ENCODE measurements at regions not wholly inside any gene's neighbourhood (a gene's known extent, or its start where the extent isn't known, plus 50 kb on each side); places are given as distances from the start of the nearest gene placed in this dataset.

- TF ChIP-seq RELB (IDR thresholded peaks at IDR 0.05; ENCODE audit: low read depth): no peak
- TF ChIP-seq ZBTB11 (CRISPR knock-in tag; IDR thresholded peaks at IDR 0.05): no peak
- no peak for TF ChIP-seq MYC (IDR thresholded peaks at IDR 0.05; ENCODE audit: insufficient read depth, insufficient read length, insufficient replicate concordance, low read length, severe bottlenecking)
- no peak for TF ChIP-seq NFIC (IDR thresholded peaks at IDR 0.05; ENCODE audit: low read depth, low read length)
- TF ChIP-seq RAD21 (IDR thresholded peaks at IDR 0.05; ENCODE audit: insufficient read depth, low read depth, low read length): no peak
- TF ChIP-seq USF1 (IDR thresholded peaks at IDR 0.05; ENCODE audit: borderline replicate concordance, extremely low read length, insufficient read depth, low read depth, low read length): no peak
Measured at GRCh38 chr16:87228363-87228762, 88.8 kb downstream of the C16orf95 start (continued).
